Keratinocyte (primary cell): ENCODE measurements at regions not wholly inside any gene's neighbourhood (a gene's known extent, or its start where the extent isn't known, plus 50 kb on each side); places are given as distances from the start of the nearest gene placed in this dataset.

ENCODE experiments used
- EZH2 ChIP-seq: IDR thresholded peaks from one replicate; pipeline ENCODE4 v1.6.1; 2012; ENCODE audit warnings: inconsistent platforms, mild to moderate bottlenecking, low read length, moderate library complexity
- TF ChIP-seq, protein P1 (sequence below), 3 experiments: IDR thresholded peaks in 1 of 3; conservative IDR thresholded peaks in 1 of 3; optimal IDR thresholded peaks in 1 of 3; 2 replicates in 2 of 3; 3 replicates in 1 of 3; pipeline versions ENCODE3 to v1.5.1; 2011; ENCODE audit warnings: low read length in 3 of 3, mild to moderate bottlenecking in 3 of 3, moderate library complexity in 2 of 3, control low read depth in 1 of 3, inconsistent platforms in 1 of 3; ENCODE audit not compliant: insufficient read depth in 2 of 3; ENCODE audit errors: extremely low read depth in 1 of 3

DNA sequence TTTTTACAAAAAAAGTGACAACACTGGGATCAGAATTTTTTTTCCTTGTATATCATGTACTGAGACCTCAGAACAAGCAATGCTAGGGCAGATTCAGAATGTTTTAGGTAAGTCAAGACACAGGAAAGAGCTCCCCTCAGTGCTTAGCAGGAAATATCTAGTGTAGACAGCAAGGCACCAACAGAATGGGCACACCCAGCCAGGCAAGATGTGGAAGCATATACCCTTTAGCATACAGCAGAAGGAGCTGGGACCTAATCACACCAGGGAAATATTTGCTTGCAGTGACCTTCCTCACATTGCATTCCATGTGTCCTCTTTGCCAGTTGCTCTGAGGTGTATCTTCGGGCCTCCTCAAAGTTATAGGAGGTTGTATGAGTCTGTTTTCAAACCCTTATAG lies 497.6 kb upstream of the LRRN3 start:
- TF ChIP-seq, protein P1, sequence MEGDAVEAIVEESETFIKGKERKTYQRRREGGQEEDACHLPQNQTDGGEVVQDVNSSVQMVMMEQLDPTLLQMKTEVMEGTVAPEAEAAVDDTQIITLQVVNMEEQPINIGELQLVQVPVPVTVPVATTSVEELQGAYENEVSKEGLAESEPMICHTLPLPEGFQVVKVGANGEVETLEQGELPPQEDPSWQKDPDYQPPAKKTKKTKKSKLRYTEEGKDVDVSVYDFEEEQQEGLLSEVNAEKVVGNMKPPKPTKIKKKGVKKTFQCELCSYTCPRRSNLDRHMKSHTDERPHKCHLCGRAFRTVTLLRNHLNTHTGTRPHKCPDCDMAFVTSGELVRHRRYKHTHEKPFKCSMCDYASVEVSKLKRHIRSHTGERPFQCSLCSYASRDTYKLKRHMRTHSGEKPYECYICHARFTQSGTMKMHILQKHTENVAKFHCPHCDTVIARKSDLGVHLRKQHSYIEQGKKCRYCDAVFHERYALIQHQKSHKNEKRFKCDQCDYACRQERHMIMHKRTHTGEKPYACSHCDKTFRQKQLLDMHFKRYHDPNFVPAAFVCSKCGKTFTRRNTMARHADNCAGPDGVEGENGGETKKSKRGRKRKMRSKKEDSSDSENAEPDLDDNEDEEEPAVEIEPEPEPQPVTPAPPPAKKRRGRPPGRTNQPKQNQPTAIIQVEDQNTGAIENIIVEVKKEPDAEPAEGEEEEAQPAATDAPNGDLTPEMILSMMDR (optimal IDR thresholded peaks at IDR 0.05 in 1 of 3, IDR thresholded peaks at IDR 0.05 in 1 of 3, conservative IDR thresholded peaks at IDR 0.05 in 1 of 3; ENCODE audit: extremely low read depth in 1 of 3, insufficient read depth in 2 of 3, low read length in 3 of 3), result no peak
- TF ChIP-seq EZH2, result no peak
